PFSK-1 (cell line): ENCODE measurements at regions not wholly inside any gene's neighbourhood (a gene's known extent, or its start where the extent isn't known, plus 50 kb on each side); places are given as distances from the start of the nearest gene placed in this dataset.

Source experiments
- FOXP2 ChIP-seq: optimal IDR thresholded peaks from 2 replicates; pipeline ENCODE3; 2011; ENCODE audit warnings: borderline replicate concordance, control low read depth, inconsistent platforms; ENCODE audit not compliant: insufficient read depth; ENCODE audit errors: extremely low read length, extremely low read depth
- POLR2AphosphoS5 ChIP-seq: IDR thresholded peaks from 2 replicates; pipeline ENCODE4 v1.6.1; 2012; ENCODE audit warnings: low read depth, mild to moderate bottlenecking, control low read depth, low read length, moderate library complexity
- SIN3A ChIP-seq: IDR thresholded peaks from 2 replicates; pipeline ENCODE4 v1.6.1; 2012; ENCODE audit warnings: mild to moderate bottlenecking, low read length, moderate library complexity, borderline replicate concordance; ENCODE audit not compliant: insufficient read depth
- TAF1 ChIP-seq: IDR thresholded peaks from 2 replicates; pipeline ENCODE4 v1.6.1; 2012; ENCODE audit warnings: low read length, control low read depth, borderline replicate concordance; ENCODE audit not compliant: insufficient read depth
- TF ChIP-seq, protein P1 (sequence below), 2 experiments: IDR thresholded peaks; 2 replicates each; pipeline versions ENCODE4 v1.6.1 to v1.8.0; 2011 to 2012; ENCODE audit warnings: low read depth in 2 of 2, low read length in 2 of 2, control low read depth in 1 of 2, inconsistent platforms in 1 of 2, mild to moderate bottlenecking in 1 of 2, moderate library complexity in 1 of 2; ENCODE audit not compliant: insufficient read depth in 1 of 2

DNA sequence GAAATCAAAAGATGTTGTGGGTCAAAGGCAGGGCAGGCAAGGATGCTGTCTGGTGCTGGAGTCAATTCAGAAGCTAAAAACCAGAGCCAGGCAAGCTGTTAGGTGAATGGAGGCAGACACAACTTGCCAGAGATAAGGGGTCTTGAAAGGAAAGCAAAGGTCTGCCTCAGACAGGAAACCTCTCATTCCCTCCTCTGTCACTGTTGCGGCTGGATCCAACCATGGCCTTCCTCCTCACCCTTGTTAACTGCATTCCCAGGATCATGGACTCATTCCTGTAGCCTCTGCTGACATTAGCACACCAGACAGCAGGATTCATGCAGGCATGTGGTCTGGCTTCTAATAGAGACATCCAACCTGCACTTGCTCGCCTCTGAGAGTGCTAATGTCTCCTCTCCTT lies 186.7 kb upstream of the HS3ST3A1 start:
- TF ChIP-seq TAF1 = no peak
- TF ChIP-seq POLR2AphosphoS5 = no peak
- TF ChIP-seq SIN3A = no peak
- TF ChIP-seq, protein P1, sequence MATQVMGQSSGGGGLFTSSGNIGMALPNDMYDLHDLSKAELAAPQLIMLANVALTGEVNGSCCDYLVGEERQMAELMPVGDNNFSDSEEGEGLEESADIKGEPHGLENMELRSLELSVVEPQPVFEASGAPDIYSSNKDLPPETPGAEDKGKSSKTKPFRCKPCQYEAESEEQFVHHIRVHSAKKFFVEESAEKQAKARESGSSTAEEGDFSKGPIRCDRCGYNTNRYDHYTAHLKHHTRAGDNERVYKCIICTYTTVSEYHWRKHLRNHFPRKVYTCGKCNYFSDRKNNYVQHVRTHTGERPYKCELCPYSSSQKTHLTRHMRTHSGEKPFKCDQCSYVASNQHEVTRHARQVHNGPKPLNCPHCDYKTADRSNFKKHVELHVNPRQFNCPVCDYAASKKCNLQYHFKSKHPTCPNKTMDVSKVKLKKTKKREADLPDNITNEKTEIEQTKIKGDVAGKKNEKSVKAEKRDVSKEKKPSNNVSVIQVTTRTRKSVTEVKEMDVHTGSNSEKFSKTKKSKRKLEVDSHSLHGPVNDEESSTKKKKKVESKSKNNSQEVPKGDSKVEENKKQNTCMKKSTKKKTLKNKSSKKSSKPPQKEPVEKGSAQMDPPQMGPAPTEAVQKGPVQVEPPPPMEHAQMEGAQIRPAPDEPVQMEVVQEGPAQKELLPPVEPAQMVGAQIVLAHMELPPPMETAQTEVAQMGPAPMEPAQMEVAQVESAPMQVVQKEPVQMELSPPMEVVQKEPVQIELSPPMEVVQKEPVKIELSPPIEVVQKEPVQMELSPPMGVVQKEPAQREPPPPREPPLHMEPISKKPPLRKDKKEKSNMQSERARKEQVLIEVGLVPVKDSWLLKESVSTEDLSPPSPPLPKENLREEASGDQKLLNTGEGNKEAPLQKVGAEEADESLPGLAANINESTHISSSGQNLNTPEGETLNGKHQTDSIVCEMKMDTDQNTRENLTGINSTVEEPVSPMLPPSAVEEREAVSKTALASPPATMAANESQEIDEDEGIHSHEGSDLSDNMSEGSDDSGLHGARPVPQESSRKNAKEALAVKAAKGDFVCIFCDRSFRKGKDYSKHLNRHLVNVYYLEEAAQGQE (IDR thresholded peaks at IDR 0.05; ENCODE audit: insufficient read depth in 1 of 2, low read depth in 2 of 2, low read length in 2 of 2) = no peak
- no peak for TF ChIP-seq FOXP2
